ENCODE measurements at regions not wholly inside any gene's neighbourhood (a gene's known extent, or its start where the extent isn't known, plus 50 kb on each side); places are given as distances from the start of the nearest gene placed in this dataset.
"Not testable (repeated sequence)": the region's sequence is repeated elsewhere in the genome, so short reads cannot be mapped to it uniquely, and the experiment has no call there.

- DNase-seq (ENCODE audit: low read depth in 3 of 3) = no peak
These were observed 1049.1 kb downstream of the BRD1 start for GRCh38 chr22:48778308-48779195.

DNA sequence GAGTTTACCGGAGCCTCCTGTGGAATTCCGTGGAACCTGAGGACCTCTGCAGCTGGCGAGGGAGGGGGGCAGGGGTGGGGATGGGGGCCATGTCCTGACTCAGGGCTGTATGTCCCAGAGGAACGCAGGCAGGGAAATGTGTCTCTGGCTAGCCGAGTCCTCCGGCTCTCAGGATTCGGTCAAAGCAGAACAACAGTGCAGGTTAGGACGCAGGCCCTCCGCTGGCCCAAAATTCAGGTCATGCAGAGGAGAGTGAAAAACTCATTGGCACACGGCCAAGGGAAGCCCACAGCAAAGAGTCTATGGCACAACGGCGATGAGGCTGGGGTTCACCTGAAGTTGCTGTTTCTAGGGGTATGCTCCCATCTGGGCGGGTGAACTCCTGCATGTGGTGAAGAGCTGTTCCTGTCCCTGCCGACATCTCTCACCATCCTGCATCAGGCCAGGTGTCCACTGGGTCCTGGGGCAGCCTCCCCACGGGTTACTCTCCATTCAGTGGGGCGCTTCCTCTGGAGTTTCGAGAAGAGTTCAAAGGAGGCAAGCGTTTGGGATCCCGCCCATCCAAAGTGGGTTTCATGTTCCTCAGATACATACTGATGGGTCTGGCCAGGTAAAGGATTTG lies 1055.3 kb downstream of the BRD1 start:
- DNase-seq (ENCODE audit: low read depth in 3 of 3) = no peak

DNA sequence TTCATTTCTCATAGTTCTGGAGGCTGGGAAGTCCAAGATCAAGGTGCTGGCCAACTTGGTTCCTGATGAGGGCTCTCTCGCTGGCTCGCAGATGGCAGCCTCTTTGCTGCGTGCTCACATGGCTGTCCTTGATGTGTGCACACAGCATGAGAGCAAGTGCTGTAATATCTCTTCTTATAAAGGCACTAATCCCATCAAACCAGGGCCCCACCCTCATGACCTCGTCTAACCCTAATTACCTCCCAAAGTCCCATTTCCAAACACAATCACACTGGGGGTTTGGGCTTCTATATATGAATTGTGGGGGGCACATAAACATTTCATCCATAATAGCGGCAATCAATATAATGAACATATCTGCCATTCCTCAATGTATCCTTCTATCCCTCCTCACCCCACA lies 1062.1 kb downstream of the BRD1 start:
- DNase-seq (ENCODE audit: low read depth in 3 of 3) = no peak

- no peak for DNase-seq (ENCODE audit: low read depth in 3 of 3)
These were observed 1066.1 kb downstream of the BRD1 start for GRCh38 chr22:48761546-48761945.

GRCh38 chr22:48760481-48761390 lies 1066.9 kb downstream of the BRD1 start:
- no peak for DNase-seq (ENCODE audit: low read depth in 3 of 3)

- DNase-seq (ENCODE audit: low read depth in 3 of 3) = no peak
These were observed 1068.5 kb downstream of the BRD1 start for GRCh38 chr22:48758881-48759875.

DNA sequence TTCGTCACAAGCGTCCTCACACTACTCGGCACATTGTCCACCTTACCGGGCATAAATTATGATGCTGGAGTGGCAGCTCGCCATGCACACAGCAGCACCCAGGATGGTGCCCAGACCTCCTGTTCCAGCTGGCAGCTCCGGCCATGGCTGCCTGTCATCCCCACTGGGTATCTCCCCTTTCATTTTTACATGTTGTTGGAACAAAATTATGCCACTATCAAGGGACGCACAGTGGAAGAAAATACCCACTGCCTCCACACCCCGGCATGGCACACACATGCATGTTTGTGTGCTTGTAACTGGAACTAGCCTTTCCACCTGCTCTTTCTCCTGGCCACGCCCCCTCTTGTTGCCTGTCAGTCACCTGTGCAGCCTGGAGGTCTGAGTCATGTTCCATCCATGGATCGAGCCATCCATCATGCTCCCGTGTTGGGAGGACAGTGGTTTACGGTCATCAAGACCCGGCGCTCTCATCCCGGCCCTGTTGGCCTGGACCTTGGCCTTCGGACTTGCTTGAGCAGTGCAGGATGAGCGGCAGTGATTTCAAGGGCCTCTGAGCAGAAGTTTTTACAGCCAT lies 1069.6 kb downstream of the BRD1 start:
- no peak for DNase-seq (ENCODE audit: low read depth in 3 of 3)

DNA sequence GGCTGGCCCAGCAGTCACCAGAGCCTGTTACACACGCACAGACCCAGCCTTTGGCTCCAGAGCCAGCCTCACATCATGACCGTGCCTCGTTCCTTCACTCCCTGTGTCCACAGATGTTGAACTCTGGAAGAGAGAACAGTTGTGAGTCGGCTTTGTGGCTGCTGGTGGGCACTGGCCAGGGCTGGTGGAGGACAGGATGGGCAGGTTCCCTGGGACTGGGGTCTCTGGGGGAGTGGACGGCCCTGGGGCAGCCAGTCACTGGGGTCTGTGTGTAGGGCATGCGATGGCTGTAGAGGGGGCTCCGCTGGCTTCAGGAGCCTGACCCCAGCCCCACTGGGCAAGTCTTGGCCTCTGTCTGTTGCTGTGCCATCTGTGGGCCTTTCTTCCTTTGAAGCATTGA lies 1070.1 kb downstream of the BRD1 start:
- no peak for DNase-seq (ENCODE audit: low read depth in 3 of 3)

GRCh38 chr22:48757135-48757534 lies 1070.5 kb downstream of the BRD1 start:
- not testable (repeated sequence) for DNase-seq (ENCODE audit: low read depth in 3 of 3)

DNA sequence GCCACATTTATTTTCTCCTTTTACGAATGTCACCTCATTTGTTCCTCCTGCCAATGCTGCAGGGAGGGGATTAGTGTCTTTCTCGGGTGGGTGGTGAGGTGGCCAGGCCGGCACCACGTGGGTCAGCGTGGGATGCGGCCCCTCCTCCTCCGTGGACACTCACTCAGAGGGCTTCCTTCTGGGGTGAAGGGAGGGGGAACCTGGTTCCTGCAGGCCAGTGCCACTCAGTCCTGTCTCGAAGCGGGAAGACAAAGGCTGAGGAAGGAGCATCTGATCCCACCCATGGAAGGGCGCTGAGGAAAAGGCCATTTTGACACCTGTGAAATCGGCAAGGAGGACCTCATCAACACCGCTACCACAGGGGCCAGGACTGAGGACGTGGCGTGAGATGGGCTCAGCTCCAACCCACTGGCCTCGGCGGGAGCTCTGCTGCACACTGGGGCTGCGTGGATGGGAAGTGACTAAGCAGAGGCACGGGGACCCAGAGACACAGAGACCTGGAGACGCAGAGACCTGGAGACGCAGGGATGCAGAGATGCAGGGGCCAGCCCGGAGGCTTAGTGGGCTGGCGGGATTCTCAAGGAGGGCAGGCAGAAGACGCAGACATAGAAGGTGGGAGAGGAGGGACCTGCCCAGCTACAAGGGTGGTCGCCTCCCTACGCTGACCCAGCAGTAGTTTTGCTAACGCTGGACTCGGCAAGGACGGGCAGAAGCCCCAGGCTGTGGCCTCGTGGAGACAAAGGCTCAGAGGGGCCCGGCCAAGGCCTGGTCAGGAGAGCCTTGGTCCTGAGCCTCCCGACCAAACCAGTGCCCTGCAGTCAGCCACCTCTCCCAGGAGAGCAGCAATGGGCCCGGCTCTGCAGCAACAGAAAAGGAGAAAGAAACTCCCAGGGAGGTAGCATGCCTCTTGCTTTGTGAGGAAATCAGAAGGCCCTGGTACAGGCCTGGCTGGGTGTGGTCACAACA lies 1071.2 kb downstream of the BRD1 start:
- no peak for DNase-seq (ENCODE audit: low read depth in 3 of 3)

GRCh38 chr22:48755059-48755949 lies 1072.4 kb downstream of the BRD1 start:
- no peak for DNase-seq (ENCODE audit: low read depth in 3 of 3)

- no peak for DNase-seq (ENCODE audit: low read depth in 3 of 3)
These were observed 1073.0 kb downstream of the BRD1 start for GRCh38 chr22:48754611-48755058.

DNA sequence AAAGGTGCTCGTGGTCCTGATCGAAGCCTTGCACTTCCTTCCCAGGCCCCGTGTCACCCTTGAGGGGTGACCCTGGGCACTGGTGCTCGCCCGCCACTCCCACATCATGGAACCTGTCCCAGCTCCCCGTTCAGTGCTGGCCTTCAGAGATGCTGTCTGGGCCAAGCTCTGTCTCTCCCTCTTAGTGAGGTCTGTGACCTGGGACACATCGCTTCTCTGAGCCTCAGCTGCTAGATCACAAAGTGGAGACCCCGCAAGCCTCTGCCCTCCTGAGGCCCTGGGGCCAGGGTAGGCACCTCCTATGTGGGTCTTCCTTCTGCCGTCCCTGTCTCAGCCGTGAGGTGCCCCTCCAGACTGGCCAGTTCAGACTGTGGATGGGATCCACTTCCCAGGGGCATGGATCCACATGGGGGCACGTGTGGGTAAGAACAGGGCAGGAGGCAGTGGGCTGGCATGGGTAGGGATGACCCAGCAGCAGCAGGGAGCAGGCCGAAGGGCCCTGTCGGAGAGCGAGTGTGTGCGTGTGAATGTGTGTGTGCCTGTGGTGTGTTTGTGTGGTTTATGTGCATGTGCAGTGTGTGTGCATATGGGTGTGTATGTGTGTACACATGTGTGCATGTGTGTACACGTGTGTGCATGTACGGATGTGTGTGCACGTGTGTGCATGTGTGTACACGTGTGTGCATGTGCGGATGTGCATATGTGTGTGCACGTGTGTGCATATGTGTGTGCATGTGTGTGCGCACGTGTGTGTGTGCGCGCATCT lies 1073.7 kb downstream of the BRD1 start:
- DNase-seq (ENCODE audit: low read depth in 3 of 3) = no peak

DNA sequence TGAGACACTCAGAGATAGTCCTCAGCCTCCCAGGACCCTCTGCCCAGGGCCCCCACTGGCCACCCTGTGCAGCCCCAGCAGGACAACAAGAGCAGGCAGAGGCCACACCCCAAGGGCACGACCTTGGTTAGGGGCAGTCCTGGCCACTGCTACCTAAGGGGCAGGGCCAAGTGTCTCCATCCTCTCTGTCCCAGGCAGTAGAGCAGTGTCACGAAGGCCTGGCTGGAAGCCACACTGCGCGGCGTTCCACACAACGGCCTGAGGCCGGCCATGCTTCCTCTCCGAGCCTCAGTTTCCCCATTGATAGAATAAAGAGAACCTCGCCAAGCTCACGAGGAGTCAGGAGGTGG lies 1074.3 kb downstream of the BRD1 start:
- no peak for DNase-seq (ENCODE audit: low read depth in 3 of 3)

DNA sequence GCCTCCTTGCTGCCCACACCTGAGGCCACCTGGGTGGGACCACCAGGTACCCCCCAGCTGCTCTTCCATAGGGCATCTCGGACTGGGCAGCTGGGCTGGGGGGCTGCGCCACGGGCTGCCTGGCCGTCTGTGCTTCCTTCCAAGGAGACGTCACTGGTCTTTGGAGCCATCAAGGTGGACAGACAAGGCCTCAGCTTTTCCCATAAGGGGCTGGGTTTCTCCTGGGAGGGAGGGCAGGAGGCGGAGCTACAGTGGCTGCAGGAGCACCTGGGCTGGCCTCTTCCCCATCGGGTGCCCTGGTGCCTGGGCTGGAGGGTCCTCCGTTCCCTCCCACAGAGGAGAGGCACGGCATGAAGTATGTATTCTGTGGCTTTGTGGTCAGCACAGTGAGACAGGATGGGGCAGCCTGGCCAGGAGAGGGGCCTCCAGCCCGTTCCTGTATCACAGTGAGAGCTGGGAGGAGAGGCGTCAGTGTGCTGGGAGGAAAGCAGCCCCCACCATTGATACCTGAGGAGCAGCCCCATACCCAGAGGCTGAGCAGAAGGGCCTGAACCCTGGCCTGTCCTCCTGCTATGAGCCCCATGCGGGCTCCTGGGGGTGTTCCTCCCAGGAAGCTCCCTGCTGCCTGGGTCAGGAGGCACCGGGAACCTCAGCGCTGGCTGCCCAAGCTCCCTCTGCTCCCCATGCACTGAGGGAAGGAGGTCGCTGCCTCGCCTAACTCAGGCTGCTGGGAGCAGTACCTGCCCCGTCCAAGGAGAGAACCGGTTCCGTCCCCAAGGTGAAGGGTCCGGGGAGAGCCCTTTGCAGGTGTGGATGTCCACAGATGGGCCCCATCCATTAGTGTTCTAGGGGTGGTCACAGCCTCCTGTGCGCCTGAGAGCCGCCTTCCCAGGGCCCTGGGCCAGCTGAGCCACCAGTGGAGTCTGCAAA lies 1075.0 kb downstream of the BRD1 start:
- DNase-seq (ENCODE audit: low read depth in 3 of 3) = no peak
